NCI-H226 (cell line): ENCODE measurements at regions not wholly inside any gene's neighbourhood (a gene's known extent, or its start where the extent isn't known, plus 50 kb on each side); places are given as distances from the start of the nearest gene placed in this dataset.

ENCODE experiments used
- DNase-seq: peaks from one replicate; pipeline ENCODE4 v3.0.0-alpha.2; 2015

DNA sequence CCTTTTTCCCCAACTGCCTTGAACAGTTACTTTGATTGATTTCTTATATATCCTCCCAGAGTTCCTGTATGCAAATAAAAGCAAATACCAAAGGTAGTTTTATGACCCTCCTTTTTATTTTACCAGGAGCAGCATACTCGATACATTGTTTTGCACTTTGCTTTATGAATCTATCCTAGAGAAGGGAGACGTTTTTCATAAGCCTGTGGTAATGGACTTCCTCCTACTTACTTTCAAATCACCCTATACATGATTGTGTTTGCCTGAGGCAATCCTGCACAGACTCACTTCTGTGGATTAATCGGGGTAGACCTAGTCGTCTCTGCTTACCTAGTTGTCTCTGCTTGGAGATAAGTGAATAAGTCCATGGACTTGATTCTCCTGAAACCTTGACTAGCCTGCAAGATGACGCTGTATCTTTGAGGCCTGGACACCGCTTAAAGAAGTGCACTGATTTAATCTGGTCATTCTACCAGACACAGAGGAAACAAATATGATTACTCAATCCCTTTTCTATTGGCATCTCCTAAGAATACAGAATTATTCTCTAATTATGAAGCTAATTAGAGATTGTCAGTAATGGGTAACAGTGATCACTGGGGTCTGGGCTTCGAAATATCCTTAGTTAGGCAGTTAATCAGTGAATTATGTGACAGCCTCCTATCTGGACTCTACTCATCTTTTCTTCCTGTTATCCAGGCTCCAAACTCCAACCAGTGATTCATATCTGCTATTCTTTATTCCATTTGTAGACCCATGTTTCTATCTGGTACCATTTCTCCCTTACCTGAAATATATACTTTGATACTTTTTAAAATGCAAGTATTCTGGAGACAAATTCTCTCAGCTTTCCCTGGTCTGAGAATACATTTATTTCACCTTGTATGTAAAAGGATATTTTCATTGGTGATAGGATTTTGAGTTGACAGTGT lies 447.4 kb upstream of the TRIB2 start:
- DNase-seq = no peak

DNA sequence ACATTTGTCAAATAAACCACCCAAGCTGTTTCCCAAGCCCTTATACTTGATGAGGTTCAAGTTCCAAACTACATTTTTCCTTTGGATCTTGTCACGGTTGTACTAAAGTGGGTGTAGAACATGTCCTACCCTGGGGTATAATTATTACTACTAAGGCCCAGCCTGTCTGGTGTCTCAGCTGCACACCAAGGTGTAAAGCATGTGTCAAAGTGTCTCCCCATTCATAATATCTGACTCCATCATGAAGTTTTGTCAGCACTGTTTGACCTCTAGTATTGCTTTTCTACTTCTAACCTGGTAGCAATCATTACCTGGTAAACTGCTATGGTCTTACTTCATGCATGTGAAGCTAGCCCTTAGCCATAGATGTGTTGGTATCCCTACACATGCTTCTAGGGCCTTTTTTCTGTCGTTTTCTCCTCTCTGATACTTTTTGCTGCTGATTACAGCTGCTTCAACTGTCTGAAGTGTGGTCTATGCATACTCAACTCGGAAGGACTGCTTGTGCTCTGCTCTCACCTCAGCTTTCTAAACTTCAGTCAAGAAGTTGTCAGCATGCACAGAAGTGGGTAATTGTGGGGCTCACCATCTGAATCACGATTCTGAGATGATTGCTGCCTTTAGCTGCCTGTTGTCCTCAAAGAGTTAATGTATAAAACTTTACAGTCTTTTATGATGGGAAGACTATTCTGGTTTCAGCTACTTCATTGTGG lies 445.7 kb upstream of the TRIB2 start:
- DNase-seq = no peak

DNA sequence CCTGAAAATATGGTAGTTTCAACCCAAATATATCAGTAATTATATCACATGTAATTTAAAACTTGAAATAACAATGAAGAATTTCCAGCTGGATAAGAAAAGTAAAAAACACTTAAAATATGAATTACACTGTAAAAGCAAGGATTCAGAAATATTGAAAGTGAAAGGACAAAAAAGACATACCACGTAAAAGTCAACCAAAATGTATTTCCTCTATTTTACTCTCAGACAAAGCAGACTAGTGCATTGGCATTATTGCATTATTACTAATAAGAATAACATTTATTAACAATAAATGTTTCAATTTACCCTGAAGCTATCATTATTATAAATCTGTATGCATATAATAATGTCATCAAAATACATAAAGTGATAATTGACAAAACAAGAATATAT lies 445.1 kb upstream of the TRIB2 start:
- DNase-seq = no peak

DNA sequence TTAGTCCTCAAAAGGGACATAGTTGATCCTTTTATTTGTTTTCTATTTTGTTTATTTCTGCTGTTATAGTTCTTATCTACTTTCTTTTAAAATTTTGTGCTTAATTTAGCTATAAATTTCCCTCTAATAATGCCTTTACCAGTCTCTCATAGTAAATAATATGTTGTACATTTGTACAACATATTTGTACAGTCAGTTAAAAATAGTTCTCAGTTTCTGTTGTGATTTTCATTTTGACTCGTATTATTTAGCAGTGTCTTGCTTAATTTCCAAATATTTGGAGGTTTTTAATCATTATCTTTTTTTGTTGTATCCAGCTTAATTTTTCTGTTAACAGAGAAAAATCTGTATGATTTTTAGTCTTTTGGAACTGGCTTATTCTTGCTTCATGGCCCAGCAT lies 443.6 kb upstream of the TRIB2 start:
- DNase-seq = no peak

DNA sequence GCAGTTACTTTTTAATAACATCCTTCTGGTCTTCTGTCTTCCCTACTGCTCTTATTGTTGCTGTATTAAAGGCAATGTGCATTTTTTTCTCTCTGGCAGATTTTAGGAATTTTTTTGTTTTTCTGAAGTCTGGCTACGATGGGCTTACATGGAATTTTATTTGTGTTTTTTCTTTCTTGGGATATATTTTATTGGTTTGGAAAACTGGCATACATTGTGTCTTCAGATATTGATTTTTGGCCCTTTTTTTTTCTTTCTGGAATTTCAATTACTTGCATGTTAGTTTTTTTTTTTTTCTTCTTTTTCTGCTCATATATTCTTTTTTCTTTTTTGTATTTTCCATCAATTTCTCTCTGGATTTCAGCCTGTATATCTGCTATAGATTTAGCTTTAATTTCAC lies 442.1 kb upstream of the TRIB2 start:
- no peak for DNase-seq

DNA sequence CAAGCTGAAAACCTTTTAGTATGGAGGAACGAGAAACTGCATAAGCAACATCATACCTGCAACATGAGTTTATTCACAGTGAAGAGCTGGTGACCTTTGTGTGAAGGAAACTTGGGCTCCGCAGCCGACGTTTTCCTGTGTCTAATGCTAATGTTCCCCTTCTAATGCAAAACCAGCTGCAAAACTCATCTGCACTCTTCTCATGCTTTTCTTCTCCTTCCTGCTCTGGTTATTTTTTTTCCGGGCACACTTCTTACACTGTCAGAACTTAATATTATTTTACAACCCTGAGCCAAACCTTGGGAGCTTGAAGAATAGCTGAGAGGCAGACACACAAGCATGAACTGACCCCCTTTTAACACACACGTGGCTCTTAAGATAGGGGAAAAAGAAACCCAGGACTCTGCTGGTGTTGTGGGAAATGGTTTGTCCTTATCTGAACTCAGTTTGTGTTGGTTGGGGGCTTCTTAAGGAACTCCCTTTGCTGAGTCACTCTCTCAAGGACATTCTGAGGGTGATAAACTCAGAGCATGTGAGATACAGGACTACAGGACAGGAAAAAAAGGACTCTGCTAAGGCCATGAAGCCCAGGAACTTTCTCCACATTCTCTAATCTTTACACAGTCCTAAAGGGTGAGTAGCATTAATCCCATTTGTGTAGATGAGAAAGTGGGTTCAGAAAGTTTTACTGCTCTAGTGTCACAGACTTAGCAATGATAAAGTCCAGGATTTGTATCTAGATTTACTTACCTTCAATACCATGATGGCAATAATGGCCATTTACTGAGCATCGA lies 439.3 kb upstream of the TRIB2 start:
- no peak for DNase-seq

GRCh38 chr2:12278217-12278750 lies 438.5 kb upstream of the TRIB2 start:
- no peak for DNase-seq

GRCh38 chr2:12282780-12283695 lies 433.7 kb upstream of the TRIB2 start:
- no peak for DNase-seq

DNA sequence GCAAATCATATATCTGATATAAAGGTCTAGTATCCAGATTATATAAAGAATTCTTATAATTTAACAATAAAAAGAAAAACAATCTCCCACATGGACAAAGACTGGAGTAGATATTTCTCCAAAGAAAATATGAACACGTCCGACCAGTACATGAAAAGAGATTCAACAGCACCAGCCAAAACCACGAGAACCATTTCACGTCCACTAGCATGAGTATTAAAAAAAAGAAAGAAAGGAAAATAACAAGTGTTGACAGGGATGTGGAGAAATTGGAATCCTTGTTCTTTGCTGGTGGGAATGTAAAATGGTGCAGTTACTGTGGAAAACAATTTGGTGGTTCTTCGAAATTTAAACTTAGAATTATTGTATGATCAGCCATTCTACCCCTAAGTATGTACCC lies 432.7 kb upstream of the TRIB2 start:
- no peak for DNase-seq

- DNase-seq = peak; percentile 85
Observed at GRCh38 chr2:12284487-12284886, 432.2 kb upstream of the TRIB2 start.

DNA sequence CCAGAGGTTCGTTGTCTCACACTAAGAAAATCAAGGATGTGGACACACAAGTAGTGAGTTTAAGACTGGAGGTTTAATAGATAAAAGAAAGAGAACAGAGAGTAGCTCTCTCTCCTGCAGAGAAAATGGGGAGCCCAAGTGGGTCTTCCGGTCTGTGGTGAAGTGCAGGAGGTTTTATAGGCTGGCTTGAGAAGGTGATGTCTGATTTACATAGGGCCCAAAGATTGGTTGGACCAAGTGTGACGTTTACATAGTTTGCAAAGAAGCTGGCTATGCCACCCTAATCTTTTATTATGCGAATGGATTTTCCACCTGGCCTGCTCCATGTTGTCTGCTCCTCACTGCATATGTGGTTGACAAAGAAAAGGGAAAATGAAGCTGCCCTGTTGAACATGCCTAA lies 430.4 kb upstream of the TRIB2 start:
- DNase-seq = no peak

DNA sequence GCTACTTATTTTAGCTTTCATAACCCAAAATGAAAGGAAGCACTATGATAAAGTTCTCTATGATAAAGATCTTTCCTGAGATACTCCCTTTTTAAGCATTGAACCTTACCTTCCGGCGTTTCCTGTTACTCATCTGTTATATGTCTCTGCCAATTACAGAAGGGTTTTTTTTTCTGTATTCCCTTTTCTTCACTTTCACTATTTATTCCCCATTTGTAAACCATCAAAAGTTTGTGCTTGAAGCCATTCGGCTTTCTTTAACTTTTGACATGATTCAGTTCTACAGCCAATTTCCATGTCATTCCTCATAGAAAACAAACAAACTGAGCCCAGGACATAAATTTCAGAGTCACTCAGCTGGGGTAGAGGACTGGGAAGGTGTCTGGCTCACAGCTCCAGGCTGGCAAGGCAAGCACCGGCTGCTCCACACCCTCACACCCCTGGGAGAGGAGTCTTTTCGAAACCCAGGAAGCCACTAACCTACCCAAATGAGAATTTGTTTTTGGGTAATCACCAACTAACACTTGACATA lies 429.4 kb upstream of the TRIB2 start:
- DNase-seq = peak; percentile 29

DNA sequence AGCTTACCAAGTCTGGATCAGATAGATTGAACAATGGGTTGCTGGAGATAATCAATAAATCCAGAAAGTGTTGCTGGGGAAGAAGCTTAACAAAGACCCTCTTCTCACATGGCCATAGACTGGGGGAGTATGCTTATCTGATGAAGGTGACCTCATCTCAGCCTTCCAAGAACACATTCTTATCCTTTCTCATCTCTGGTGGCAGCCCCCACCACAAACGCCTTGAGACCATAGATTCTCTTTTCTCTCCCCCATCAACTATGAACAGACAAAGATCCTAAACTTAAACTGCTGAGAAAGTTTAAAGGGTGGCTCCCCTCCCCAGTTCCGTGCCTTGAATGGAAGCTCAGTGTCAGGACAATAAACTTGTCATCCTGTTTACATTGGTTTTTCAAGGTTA lies 428.7 kb upstream of the TRIB2 start:
- no peak for DNase-seq

DNA sequence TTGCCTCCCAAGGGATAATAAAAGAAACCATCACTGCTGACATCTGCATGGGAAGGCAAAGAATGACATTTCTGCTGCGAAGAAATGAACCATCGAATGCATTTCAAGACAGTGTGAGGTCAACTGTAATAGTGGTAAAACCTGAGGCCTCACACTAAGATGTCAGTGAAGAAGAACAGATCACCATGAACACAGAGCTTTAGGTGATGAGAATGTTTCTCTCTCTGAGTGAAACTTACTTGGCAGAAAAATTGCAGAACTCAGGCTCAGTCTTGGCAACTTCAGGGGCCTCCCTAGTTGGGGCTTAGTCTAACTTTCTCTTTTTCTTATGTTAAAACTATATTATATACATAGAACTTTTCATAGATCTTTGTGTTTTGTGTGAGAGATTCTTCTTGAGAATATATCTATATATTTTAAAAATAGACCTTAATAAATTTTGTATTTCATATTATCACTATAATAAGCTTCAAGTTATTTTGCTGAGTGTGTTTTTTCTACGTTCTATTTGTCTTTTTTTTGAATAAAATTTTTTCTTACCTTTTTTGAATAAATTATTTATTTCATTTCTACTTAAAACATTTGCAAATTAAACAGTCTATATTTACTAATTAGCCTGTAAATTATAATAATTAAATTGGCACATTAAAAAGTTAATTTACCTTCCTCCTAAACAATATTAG lies 427.5 kb upstream of the TRIB2 start:
- no peak for DNase-seq

DNA sequence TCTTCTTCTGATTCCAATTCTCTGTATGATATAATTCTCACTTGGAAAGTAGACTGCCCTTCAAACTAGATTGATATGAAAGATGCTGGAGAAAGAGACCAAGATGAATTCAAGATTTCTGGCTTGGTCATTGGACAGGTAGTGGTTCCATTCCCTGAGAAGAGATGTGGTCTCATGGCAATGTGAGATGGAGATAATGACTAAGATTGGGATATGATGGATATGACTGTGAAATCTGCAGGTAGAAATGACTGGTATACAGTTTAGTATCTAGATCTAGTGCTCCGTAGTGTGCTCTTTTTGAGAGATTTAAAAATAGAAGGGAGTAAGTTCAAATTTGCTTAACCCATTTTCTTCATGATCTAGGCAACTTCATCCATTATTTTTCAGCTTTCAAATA lies 425.4 kb upstream of the TRIB2 start:
- DNase-seq = no peak

DNA sequence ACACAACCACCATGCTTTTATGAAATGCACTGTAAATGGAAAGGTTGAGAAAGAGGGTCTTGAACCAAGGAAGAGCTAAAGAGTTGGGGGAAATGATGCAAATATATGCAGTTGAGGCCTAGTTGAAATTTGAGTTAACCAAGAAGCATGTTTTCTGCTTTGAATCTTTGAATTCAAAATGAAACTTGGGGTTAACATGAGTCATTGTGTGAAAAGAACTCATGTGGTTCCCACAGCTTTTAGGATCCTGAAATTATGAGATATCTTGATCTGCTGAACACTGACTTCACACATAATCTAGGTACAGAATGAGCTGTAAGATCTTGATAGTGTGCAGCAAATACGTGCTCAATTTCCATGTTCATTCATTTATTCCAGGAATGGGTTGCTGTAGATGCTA lies 422.9 kb upstream of the TRIB2 start:
- DNase-seq = no peak

DNA sequence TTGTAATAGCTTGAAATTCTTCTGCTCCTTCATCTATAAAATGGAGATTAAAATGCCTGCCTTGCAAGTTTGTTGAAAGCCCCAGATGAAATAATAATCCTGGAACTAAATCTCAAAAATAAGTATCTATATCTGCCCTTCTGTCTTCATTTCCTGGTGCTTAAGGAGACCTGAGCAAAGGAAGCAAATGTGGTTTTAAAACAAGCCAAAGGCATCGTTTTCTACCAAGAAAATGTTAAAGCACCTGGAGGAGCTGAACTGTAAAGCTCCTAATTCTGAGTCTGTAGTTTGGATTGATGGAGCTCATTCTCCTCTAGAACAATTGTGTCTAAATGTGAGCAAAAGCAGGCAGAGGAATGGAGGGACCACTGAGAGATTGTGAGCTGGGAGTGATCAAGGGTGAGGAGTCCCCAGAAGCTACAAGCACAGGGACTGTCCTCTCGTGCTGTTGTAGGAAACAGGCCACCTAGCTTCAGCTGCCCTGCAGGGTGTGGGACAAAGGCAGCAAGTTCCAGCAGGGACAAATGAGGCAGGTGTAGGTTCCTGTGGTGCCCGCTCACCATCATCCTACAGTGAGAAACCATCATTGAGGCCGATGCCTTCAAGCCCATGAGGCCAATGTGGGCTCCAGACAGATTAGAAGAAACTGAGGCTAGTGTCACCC lies 420.7 kb upstream of the TRIB2 start:
- no peak for DNase-seq

DNA sequence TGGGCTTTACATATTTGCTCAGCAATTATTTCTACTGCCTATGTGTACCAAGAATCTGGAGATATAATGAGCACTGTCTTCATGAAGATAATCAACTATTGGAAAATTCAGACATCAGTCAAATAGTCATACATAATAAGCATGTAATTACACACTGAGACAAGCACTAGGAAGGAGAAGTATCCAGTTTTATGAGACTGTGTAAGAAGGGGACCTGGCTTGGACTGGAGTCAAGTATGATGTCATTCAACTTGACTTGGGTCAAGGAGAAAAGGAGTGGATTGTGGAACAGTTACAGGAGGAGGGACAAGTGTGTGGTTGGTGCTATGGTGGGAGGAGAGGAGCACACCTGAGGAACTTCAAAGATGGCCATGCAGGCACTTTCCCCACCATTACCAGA lies 419.8 kb upstream of the TRIB2 start:
- DNase-seq = no peak

DNA sequence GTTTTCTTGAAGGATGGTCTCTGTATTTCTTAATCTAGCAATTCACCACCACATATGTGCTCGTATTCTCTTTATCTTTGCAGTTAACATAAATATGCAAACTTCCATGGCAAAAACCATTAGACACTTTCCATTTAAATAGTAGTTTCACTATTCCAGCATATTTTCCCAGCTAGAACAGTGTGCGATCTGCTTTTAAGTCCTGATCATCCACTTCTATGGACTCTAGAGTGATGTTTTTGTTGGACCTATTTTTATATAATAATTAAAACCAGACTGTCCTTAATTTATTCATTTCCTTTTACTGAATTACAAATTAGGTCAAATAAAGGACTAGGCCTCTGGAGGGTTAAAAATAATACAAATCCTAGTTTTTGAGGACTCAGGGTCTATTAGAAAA lies 418.4 kb upstream of the TRIB2 start:
- DNase-seq = no peak

DNA sequence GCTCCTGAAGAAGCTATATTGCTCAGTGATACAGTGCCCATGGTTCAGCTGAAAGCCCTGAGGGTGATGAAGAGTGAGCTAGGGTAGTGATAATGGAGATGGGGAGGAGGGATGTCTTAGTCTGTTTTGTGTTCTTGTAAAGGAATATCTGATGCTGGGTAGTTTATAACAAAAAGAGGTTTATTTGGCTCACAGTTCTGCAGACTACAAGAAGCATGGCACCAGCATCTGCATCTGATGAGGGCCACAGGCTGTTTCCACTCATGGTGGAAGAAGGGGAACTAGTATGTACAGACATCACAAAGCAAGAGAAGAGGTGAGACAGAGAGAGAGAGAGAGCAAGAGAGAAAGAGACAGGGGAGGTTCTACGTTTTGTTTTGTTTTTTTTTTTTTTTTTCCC lies 417.3 kb upstream of the TRIB2 start:
- no peak for DNase-seq
